Astrocyte (in vitro differentiated cells and primary cell): ENCODE measurements at regions not wholly inside any gene's neighbourhood (a gene's known extent, or its start where the extent isn't known, plus 50 kb on each side); places are given as distances from the start of the nearest gene placed in this dataset.

Experiments
- DNase-seq: peaks from one replicate; pipeline ENCODE4 v3.0.0-alpha.2; 2010; ENCODE audit warnings: low read depth
- FAIRE-seq: peaks from 2 replicates; lab custom pipeline; 2011; peaks lifted over from hg19 to GRCh38; lab: Jason Lieb, UNC
- H2AFZ ChIP-seq: 2 replicates; pipeline ENCODE4 v1.6.0; 2012; ENCODE audit warnings: low read depth, low read length, inconsistent platforms
- H3K27ac ChIP-seq: 2 replicates; pipeline ENCODE4 v1.5.1; 2011; ENCODE audit warnings: low read depth, low read length, inconsistent platforms
- H3K27me3 ChIP-seq: 2 replicates; pipeline ENCODE4 v1.6.0; 2011; ENCODE audit warnings: low read length, inconsistent platforms; ENCODE audit not compliant: insufficient read depth
- H3K36me3 ChIP-seq: 2 replicates; pipeline ENCODE4 v1.5.1; 2011; ENCODE audit warnings: low read length, inconsistent platforms; ENCODE audit not compliant: insufficient read depth
- H3K4me1 ChIP-seq: 2 replicates; pipeline ENCODE4 v1.5.1; 2011; ENCODE audit warnings: low read length, inconsistent platforms; ENCODE audit not compliant: insufficient read depth
- H3K4me2 ChIP-seq: 2 replicates; pipeline ENCODE4 v1.6.0; 2012; ENCODE audit warnings: low read length, inconsistent platforms
- H3K4me3 ChIP-seq: 2 replicates; pipeline ENCODE4 v1.5.1; 2011; ENCODE audit warnings: low read depth, mild to moderate bottlenecking, low read length, inconsistent platforms; ENCODE audit not compliant: insufficient read depth
- H3K79me2 ChIP-seq: 2 replicates; pipeline ENCODE4 v1.6.0; 2012; ENCODE audit warnings: mild to moderate bottlenecking, low read length, inconsistent platforms; ENCODE audit not compliant: insufficient read depth
- H3K9ac ChIP-seq: 2 replicates; pipeline ENCODE4 v1.6.0; 2012; ENCODE audit warnings: mild to moderate bottlenecking, low read length, inconsistent platforms
- H3K9me3 ChIP-seq: 2 replicates; pipeline ENCODE4 v1.5.1; 2012; ENCODE audit warnings: low read depth, mild to moderate bottlenecking, low read length, inconsistent platforms; ENCODE audit not compliant: insufficient read depth
- H4K20me1 ChIP-seq: 2 replicates; pipeline ENCODE4 v1.6.0; 2012; ENCODE audit warnings: low read length, inconsistent platforms; ENCODE audit not compliant: insufficient read depth
- H3K27ac Mint-ChIP-seq: one replicate; pipeline ENCODE4 v1.8.0; 2021; ENCODE audit warnings: mild to moderate bottlenecking, mixed read lengths; ENCODE audit not compliant: unreplicated experiment
- H3K27me3 Mint-ChIP-seq: one replicate; pipeline ENCODE4 v1.8.0; 2021; ENCODE audit warnings: low read depth, mixed read lengths; ENCODE audit not compliant: unreplicated experiment
- H3K36me3 Mint-ChIP-seq: one replicate; pipeline ENCODE4 v1.8.0; 2021; ENCODE audit warnings: low read depth, mixed read lengths; ENCODE audit not compliant: unreplicated experiment
- H3K4me1 Mint-ChIP-seq: one replicate; pipeline ENCODE4 v1.8.0; 2021; ENCODE audit warnings: low read depth, mixed read lengths; ENCODE audit not compliant: unreplicated experiment
- H3K4me3 Mint-ChIP-seq: one replicate; pipeline ENCODE4 v1.8.0; 2021; ENCODE audit warnings: mild to moderate bottlenecking, moderate library complexity, mixed read lengths; ENCODE audit not compliant: unreplicated experiment
- H3K9me3 Mint-ChIP-seq: one replicate; pipeline ENCODE4 v1.8.0; 2021; ENCODE audit warnings: mild to moderate bottlenecking, mixed read lengths; ENCODE audit not compliant: unreplicated experiment
- EZH2 ChIP-seq: IDR thresholded peaks from 2 replicates; pipeline ENCODE4 v1.6.1; 2012; ENCODE audit warnings: mild to moderate bottlenecking, low read length, inconsistent platforms; ENCODE audit not compliant: insufficient read depth
- TF ChIP-seq, protein P1 (sequence below): IDR thresholded peaks from 2 replicates; pipeline ENCODE4 v1.5.1; 2011; ENCODE audit warnings: low read depth, mild to moderate bottlenecking, inconsistent platforms, low read length, moderate library complexity; ENCODE audit not compliant: insufficient read depth

DNA sequence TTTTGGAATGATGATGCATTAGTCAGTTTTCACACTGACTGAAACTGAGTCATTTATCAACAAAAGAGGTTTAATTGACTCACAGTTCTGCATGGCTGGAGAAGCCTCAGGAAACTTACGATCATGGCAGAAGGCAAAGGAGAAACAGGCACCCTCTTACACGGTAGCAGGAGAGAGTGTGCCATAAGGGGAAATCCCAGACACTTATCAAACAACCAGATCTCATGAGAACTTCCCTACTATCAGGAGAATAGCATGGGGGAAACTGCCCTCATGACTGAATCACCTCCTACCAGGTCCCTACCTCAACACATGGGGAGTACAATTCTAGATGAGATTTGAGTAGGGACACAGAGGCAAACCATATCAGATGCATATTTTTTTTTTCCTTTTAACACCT is 504.5 kb upstream of the VRK2 start:
- H3K36me3 ChIP-seq: no peaks in the 10 kb centered on the region
- H3K27me3 ChIP-seq: no peaks in the 10 kb centered on the region
- H4K20me1 ChIP-seq: no peaks in the 10 kb centered on the region
- Mint-ChIP-seq H3K27ac (no peak overlapping the region), H3K27me3 (no peaks in the 10 kb centered on the region), H3K9me3 (no peaks in the 10 kb centered on the region), H3K4me3 (no peak overlapping the region), H3K4me1 (no peaks in the 10 kb centered on the region), H3K36me3 (no peaks in the 10 kb centered on the region)
- no peak overlapping the region for H2AFZ ChIP-seq
- H3K4me2 ChIP-seq: no peak overlapping the region
- no peak overlapping the region for H3K4me3 ChIP-seq
- no peaks in the 10 kb centered on the region for H3K4me1 ChIP-seq
- no peaks in the 10 kb centered on the region for H3K9me3 ChIP-seq
- H3K79me2 ChIP-seq: no peaks in the 10 kb centered on the region
- H3K9ac ChIP-seq: no peak overlapping the region
- H3K27ac ChIP-seq: no peak overlapping the region
- DNase-seq: no peak
- FAIRE-seq: no peak
- TF ChIP-seq, protein P1, sequence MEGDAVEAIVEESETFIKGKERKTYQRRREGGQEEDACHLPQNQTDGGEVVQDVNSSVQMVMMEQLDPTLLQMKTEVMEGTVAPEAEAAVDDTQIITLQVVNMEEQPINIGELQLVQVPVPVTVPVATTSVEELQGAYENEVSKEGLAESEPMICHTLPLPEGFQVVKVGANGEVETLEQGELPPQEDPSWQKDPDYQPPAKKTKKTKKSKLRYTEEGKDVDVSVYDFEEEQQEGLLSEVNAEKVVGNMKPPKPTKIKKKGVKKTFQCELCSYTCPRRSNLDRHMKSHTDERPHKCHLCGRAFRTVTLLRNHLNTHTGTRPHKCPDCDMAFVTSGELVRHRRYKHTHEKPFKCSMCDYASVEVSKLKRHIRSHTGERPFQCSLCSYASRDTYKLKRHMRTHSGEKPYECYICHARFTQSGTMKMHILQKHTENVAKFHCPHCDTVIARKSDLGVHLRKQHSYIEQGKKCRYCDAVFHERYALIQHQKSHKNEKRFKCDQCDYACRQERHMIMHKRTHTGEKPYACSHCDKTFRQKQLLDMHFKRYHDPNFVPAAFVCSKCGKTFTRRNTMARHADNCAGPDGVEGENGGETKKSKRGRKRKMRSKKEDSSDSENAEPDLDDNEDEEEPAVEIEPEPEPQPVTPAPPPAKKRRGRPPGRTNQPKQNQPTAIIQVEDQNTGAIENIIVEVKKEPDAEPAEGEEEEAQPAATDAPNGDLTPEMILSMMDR: no peak
- no peak for TF ChIP-seq EZH2

DNA sequence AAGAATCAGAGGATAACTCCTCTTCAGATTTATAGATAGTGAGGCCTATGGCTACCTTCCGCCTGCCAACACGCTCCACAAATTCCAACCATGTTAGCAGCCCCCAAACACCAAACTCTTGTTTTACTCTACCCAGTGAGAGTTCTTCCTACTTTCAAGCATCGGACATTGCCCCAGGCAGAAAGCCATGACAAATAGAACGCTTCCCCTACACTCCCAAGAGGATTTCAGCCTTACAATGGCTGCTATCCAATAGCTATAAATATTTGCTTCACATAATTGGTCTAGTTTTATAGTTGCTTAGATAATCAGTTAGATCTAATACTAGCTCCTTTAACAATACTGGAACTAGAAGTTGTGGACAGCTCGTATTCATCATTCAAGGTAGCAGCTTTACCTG is 503.4 kb upstream of the VRK2 start:
- no peaks in the 10 kb centered on the region for H3K27me3 Mint-ChIP-seq
- FAIRE-seq: no peak
- H3K9ac ChIP-seq: no peak overlapping the region
- H3K4me2 ChIP-seq: no peak overlapping the region
- H3K9me3 ChIP-seq: no peaks in the 10 kb centered on the region
- no peak overlapping the region for H3K27ac Mint-ChIP-seq
- H3K4me1 ChIP-seq: no peaks in the 10 kb centered on the region
- H3K9me3 Mint-ChIP-seq: no peaks in the 10 kb centered on the region
- no peaks in the 10 kb centered on the region for H3K27me3 ChIP-seq
- H3K4me3 Mint-ChIP-seq: no peak overlapping the region
- DNase-seq: no peak
- no peaks in the 10 kb centered on the region for H3K79me2 ChIP-seq
- no peaks in the 10 kb centered on the region for H3K36me3 Mint-ChIP-seq
- H3K4me1 Mint-ChIP-seq: no peaks in the 10 kb centered on the region
- H3K4me3 ChIP-seq: no peak overlapping the region
- no peak overlapping the region for H2AFZ ChIP-seq
- TF ChIP-seq, protein P1: no peak
- TF ChIP-seq EZH2: no peak
- H3K27ac ChIP-seq: no peak overlapping the region
- no peaks in the 10 kb centered on the region for H4K20me1 ChIP-seq
- no peaks in the 10 kb centered on the region for H3K36me3 ChIP-seq

DNA sequence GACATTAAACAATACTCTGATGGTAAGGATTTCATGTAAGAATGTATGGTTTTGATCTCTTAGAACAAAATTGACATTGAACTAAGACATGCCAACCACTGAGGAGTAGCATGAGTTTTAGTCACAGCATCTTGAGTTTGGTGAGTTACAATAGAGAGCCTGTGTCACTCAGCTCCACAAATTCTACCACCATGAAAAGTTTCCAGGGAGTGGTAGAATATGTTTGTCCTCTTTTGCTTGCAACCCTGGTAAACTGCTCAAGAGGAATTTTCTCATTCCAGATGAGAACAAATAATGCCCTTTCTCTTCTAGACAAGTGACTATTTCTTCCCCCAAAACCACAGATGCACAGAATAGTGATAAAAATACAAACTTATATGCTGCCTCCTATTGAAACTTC is 502.0 kb upstream of the VRK2 start:
- Histone ChIP-seq H3K4me3 (no peak overlapping the region), H3K9me3 (no peaks in the 10 kb centered on the region), H2AFZ (no peak overlapping the region), H3K36me3 (no peaks in the 10 kb centered on the region), H3K27ac (no peak overlapping the region), H3K4me1 (no peaks in the 10 kb centered on the region), H3K9ac (no peak overlapping the region), H3K27me3 (no peaks in the 10 kb centered on the region), H3K79me2 (no peaks in the 10 kb centered on the region), H4K20me1 (no peaks in the 10 kb centered on the region), H3K4me2 (no peak overlapping the region)
- Mint-ChIP-seq H3K36me3 (no peaks in the 10 kb centered on the region), H3K4me1 (no peaks in the 10 kb centered on the region), H3K9me3 (no peaks in the 10 kb centered on the region), H3K27ac (no peak overlapping the region), H3K27me3 (no peaks in the 10 kb centered on the region), H3K4me3 (no peak overlapping the region)
- TF ChIP-seq, protein P1: no peak
- TF ChIP-seq EZH2: no peak
- no peak for FAIRE-seq
- no peak for DNase-seq
